ENCODE measurements at regions not wholly inside any gene's neighbourhood (a gene's known extent, or its start where the extent isn't known, plus 50 kb on each side); places are given as distances from the start of the nearest gene placed in this dataset.
A peak's percentile ranks its signal among the peaks of the same experiment; 100 is the strongest.

- Histone ChIP-seq H2AFZ (ENCODE audit: insufficient read depth, low read depth, low read length, poor library complexity, severe bottlenecking) (peak overlapping the region; percentile 62), H3K79me2 (ENCODE audit: insufficient read depth, low read length) (no peaks in the 10 kb centered on the region), H4K20me1 (ENCODE audit: insufficient read depth, low read length) (no peaks in the 10 kb centered on the region), H3K36me3 (replicated peaks in 1 of 2; ENCODE audit: control insufficient read depth in 1 of 2, insufficient read depth in 2 of 2, low read length in 2 of 2) (no peaks in the 10 kb centered on the region), H3K27me3 (ENCODE audit: control insufficient read depth in 2 of 2, insufficient read depth in 2 of 2, low read length in 2 of 2) (no peaks in the 10 kb centered on the region), H3K4me3 (replicated peaks in 1 of 3; ENCODE audit: low read depth in 2 of 3, low read length in 3 of 3) (peak overlapping the region in 1 of 3 experiments; percentile 63), H3K27ac (ENCODE audit: low read depth in 1 of 2, low read length in 2 of 2) (peak overlapping the region; percentile 43 to 81), H3K4me2 (replicated peaks; ENCODE audit: extremely low read depth, low read length, poor library complexity, severe bottlenecking) (peak overlapping the region; percentile 33), H3K4me1 (ENCODE audit: control insufficient read depth in 1 of 2, insufficient read depth in 2 of 2, low read length in 2 of 2) (peaks cover 49 to 52% of the 10 kb centered on the region in 2 donors), H3K9ac (ENCODE audit: insufficient read depth, low read length, poor library complexity, severe bottlenecking) (peak overlapping the region; percentile 4), H3K9me3 (replicated peaks in 1 of 2; ENCODE audit: control insufficient read depth in 1 of 2, insufficient read depth in 1 of 2, low read length in 2 of 2) (no peaks in the 10 kb centered on the region)
- intact Hi-C loops (cut with micrococcal nuclease): loop anchor here (5.0 kb wide), 1 partner anchor 58 kb away; no protein-coding TSS in a partner anchor
- Mint-ChIP-seq H3K4me3 (peak overlapping the region in 1 of 2 donors; percentile 42), H3K4me1 (peaks cover 66% of the 10 kb centered on the region), H3K27ac (peak overlapping the region; percentile 64 to 90 (median 80)), H3K27me3 (ENCODE audit: low read depth in 3 of 3) (peaks cover 3 to 11% (median 10%) of the 10 kb centered on the region in 3 donors), H3K9me3 (peaks cover 0 to 2% (median 0%) of the 10 kb centered on the region in 7 donors), H3K36me3 (no peaks in the 10 kb centered on the region)
- TF ChIP-seq CTCF (IDR thresholded peaks at IDR 0.05): no peak
- peak; percentile 75 to 80 (median 75) for DNase-seq
- 48% methylated on average over 5 of the region's 6 CpGs for WGBS (ENCODE audit: insufficient coverage)
Observed at GRCh38 chr9:89659891-89660685, 55.3 kb downstream of the GADD45G start.

DNA sequence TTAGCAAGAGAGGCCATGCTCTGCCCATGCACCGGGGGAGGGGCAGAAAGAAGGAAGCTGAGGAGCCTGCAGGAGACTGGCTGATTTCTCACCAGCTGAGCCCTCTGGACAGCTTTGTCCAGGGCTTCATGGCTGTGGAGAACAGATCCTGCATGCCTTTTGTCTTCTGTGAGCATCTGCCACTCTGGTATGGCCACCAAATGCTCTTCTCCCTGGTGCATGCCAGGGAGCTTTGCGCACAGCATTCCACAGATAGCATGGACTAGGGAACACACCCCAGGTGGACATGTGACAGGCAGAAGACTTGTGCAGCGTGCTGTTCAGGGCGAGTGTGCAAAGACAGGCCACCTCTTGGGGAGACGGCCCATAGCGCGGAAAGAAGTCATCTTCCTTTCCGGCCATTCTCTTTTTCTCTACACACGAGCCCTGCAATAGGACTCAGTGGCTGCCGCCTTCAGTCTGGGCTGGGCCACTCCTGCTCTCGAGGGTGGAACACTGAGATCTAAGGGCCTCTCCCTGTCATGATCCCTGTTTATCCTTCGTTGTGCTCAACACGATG, 56.7 kb downstream of the GADD45G start:
- Histone ChIP-seq H3K9ac (ENCODE audit: insufficient read depth, low read length, poor library complexity, severe bottlenecking) (no peak overlapping the region), H3K4me3 (replicated peaks in 1 of 3; ENCODE audit: low read depth in 2 of 3, low read length in 3 of 3) (peak overlapping the region in 1 of 3 experiments; percentile 63), H3K4me2 (replicated peaks; ENCODE audit: extremely low read depth, low read length, poor library complexity, severe bottlenecking) (peak overlapping the region; percentile 64)

More for the DNA sequence above, 56.7 kb downstream of the GADD45G start:
- Histone ChIP-seq H3K27me3 (ENCODE audit: control insufficient read depth in 2 of 2, insufficient read depth in 2 of 2, low read length in 2 of 2) (no peaks in the 10 kb centered on the region), H3K4me1 (ENCODE audit: control insufficient read depth in 1 of 2, insufficient read depth in 2 of 2, low read length in 2 of 2) (peaks cover 49 to 52% of the 10 kb centered on the region in 2 donors), H3K27ac (ENCODE audit: low read depth in 1 of 2, low read length in 2 of 2) (peak overlapping the region; percentile 39 to 81), H3K9me3 (replicated peaks in 1 of 2; ENCODE audit: control insufficient read depth in 1 of 2, insufficient read depth in 1 of 2, low read length in 2 of 2) (no peaks in the 10 kb centered on the region), H3K79me2 (ENCODE audit: insufficient read depth, low read length) (no peaks in the 10 kb centered on the region), H2AFZ (ENCODE audit: insufficient read depth, low read depth, low read length, poor library complexity, severe bottlenecking) (peak overlapping the region; percentile 79), H3K36me3 (replicated peaks in 1 of 2; ENCODE audit: control insufficient read depth in 1 of 2, insufficient read depth in 2 of 2, low read length in 2 of 2) (no peaks in the 10 kb centered on the region), H4K20me1 (ENCODE audit: insufficient read depth, low read length) (no peaks in the 10 kb centered on the region)
- DNase-seq: peak; percentile 22 to 48 (median 25)
- Mint-ChIP-seq H3K9me3 (peaks cover 0 to 2% (median 0%) of the 10 kb centered on the region in 7 donors), H3K27me3 (ENCODE audit: low read depth in 3 of 3) (peaks cover 1 to 8% (median 2%) of the 10 kb centered on the region in 3 donors), H3K27ac (peak overlapping the region in 6 of 7 donors; percentile 66 to 85 (median 78)), H3K4me3 (peak overlapping the region; percentile 67 to 70), H3K36me3 (no peaks in the 10 kb centered on the region), H3K4me1 (peaks cover 61% of the 10 kb centered on the region)
- intact Hi-C loops (cut with micrococcal nuclease): loop anchor here (5.0 kb wide), 1 partner anchor 59 kb away; no protein-coding TSS in a partner anchor
- TF ChIP-seq CTCF (IDR thresholded peaks at IDR 0.05): no peak
- WGBS (ENCODE audit: insufficient coverage): 59% methylated on average over 13 of the region's 13 CpGs
